ENCODE measurements at regions not wholly inside any gene's neighbourhood (a gene's known extent, or its start where the extent isn't known, plus 50 kb on each side); places are given as distances from the start of the nearest gene placed in this dataset.

GRCh38 chr11:115722711-115723110, 218.5 kb upstream of the CADM1 start:
- no peak for TF ChIP-seq CTCF (IDR thresholded peaks at IDR 0.05)
- no peak for TF ChIP-seq POLR2A (IDR thresholded peaks at IDR 0.05)
- TF ChIP-seq POLR2AphosphoS5 (IDR thresholded peaks at IDR 0.05) = no peak

Data from prostate gland (tissue), 2 donors.